SK-N-SH treated with all-trans-retinoic acid at 6 μM for 48 hours (cell line): ENCODE measurements at regions not wholly inside any gene's neighbourhood (a gene's known extent, or its start where the extent isn't known, plus 50 kb on each side); places are given as distances from the start of the nearest gene placed in this dataset.

Experiments used
- RARB ChIP-seq: fragments of 250-450 bp; sonication (Bioruptor Pico); IDR thresholded peaks from 2 replicates; pipeline ENCODE4 v1.8.0; 2021; ENCODE audit warnings: mild to moderate bottlenecking, moderate library complexity
- TCF4 ChIP-seq: fragments of 250-450 bp; sonication (Bioruptor Pico); IDR thresholded peaks from 2 replicates; pipeline ENCODE4 v1.8.0; 2021; ENCODE audit warnings: mild to moderate bottlenecking, moderate library complexity, borderline replicate concordance
- ZNF70 ChIP-seq: fragments of 450-650 bp; formaldehyde crosslinking; IDR thresholded peaks from 2 replicates; pipeline ENCODE4 v1.5.0; 2020; ENCODE audit warnings: mild to moderate bottlenecking, moderate library complexity
- TF ChIP-seq, protein P1 (sequence below): fragments of 250-450 bp; sonication (Bioruptor Pico); IDR thresholded peaks from 2 replicates; pipeline ENCODE4 v1.5.1; 2020; ENCODE audit warnings: low read depth, mild to moderate bottlenecking, moderate library complexity
- TF ChIP-seq, protein P2 (sequence below): fragments of 250-450 bp; sonication (Bioruptor Pico); IDR thresholded peaks from 2 replicates; pipeline ENCODE4 v1.8.0; 2020; ENCODE audit warnings: mild to moderate bottlenecking, moderate library complexity, borderline replicate concordance

DNA sequence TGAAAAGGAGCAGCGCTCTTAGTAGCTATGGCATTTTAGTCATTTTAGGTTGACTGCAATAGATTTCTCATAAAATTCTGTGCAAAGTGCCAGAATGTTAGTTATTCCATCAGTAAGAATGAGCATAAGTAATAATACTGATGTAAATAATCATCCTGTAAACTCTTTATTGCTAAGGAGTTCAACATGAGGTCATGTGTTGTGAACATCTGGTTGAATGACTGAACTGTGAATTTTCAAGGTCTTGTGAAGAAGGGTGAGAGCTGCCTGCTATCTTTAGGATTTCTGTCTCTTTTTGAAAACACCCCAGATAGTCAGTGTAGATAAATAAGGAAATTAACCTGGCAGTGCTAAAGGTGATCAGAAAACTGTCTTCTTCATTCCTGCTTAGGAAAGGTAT is 333.4 kb upstream of the TBC1D5 start:
- TF ChIP-seq RARB (CRISPR knock-in tag) (no peak), ZNF70 (CRISPR knock-in tag) (no peak), TCF4 (CRISPR knock-in tag) (no peak)
- TF ChIP-seq, protein P1, sequence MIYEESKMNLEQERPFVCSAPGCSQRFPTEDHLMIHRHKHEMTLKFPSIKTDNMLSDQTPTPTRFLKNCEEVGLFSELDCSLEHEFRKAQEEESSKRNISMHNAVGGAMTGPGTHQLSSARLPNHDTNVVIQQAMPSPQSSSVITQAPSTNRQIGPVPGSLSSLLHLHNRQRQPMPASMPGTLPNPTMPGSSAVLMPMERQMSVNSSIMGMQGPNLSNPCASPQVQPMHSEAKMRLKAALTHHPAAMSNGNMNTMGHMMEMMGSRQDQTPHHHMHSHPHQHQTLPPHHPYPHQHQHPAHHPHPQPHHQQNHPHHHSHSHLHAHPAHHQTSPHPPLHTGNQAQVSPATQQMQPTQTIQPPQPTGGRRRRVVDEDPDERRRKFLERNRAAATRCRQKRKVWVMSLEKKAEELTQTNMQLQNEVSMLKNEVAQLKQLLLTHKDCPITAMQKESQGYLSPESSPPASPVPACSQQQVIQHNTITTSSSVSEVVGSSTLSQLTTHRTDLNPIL (CRISPR knock-in tag) = no peak
- TF ChIP-seq, protein P2, sequence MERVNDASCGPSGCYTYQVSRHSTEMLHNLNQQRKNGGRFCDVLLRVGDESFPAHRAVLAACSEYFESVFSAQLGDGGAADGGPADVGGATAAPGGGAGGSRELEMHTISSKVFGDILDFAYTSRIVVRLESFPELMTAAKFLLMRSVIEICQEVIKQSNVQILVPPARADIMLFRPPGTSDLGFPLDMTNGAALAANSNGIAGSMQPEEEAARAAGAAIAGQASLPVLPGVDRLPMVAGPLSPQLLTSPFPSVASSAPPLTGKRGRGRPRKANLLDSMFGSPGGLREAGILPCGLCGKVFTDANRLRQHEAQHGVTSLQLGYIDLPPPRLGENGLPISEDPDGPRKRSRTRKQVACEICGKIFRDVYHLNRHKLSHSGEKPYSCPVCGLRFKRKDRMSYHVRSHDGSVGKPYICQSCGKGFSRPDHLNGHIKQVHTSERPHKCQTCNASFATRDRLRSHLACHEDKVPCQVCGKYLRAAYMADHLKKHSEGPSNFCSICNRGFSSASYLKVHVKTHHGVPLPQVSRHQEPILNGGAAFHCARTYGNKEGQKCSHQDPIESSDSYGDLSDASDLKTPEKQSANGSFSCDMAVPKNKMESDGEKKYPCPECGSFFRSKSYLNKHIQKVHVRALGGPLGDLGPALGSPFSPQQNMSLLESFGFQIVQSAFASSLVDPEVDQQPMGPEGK (CRISPR knock-in tag) = no peak
